IPS-NIHi7 (cell line): ENCODE measurements at regions not wholly inside any gene's neighbourhood (a gene's known extent, or its start where the extent isn't known, plus 50 kb on each side); places are given as distances from the start of the nearest gene placed in this dataset.

ENCODE experiments used
- DNase-seq: peaks from one replicate; pipeline ENCODE4 v3.0.0; 2012; ENCODE audit warnings: mixed read lengths; ENCODE audit errors: extremely low spot score

- no peak for DNase-seq
Measured at GRCh38 chr6:126747728-126748540, 370.5 kb upstream of the RSPO3 start.

GRCh38 chr6:126753606-126754005 is 364.9 kb upstream of the RSPO3 start:
- no peak for DNase-seq

- no peak for DNase-seq
Measured at GRCh38 chr6:126761854-126762253, 356.6 kb upstream of the RSPO3 start.

GRCh38 chr6:126764104-126764503 is 354.4 kb upstream of the RSPO3 start:
- no peak for DNase-seq

- DNase-seq = no peak
Measured at GRCh38 chr6:126764671-126765070, 353.8 kb upstream of the RSPO3 start.

- no peak for DNase-seq
Measured at GRCh38 chr6:126766820-126767219, 351.7 kb upstream of the RSPO3 start.

GRCh38 chr6:126767711-126768110 is 350.8 kb upstream of the RSPO3 start:
- no peak for DNase-seq

- no peak for DNase-seq
Measured at GRCh38 chr6:126770176-126770575, 348.3 kb upstream of the RSPO3 start.

GRCh38 chr6:126773112-126773805 is 345.2 kb upstream of the RSPO3 start:
- peak; percentile 14 for DNase-seq

- DNase-seq = no peak
Measured at GRCh38 chr6:126779331-126779730, 339.1 kb upstream of the RSPO3 start.

GRCh38 chr6:126781582-126781981 is 336.9 kb upstream of the RSPO3 start:
- DNase-seq = no peak

GRCh38 chr6:126784161-126784790 is 334.2 kb upstream of the RSPO3 start:
- no peak for DNase-seq

GRCh38 chr6:126786262-126786661 is 332.2 kb upstream of the RSPO3 start:
- DNase-seq = no peak

GRCh38 chr6:126787635-126788034 is 330.8 kb upstream of the RSPO3 start:
- no peak for DNase-seq

GRCh38 chr6:126788861-126789365 is 329.6 kb upstream of the RSPO3 start:
- DNase-seq = no peak

- no peak for DNase-seq
Measured at GRCh38 chr6:126792340-126793085, 326.0 kb upstream of the RSPO3 start.

GRCh38 chr6:126795161-126795560 is 323.3 kb upstream of the RSPO3 start:
- DNase-seq = no peak

GRCh38 chr6:126797981-126798380 is 320.5 kb upstream of the RSPO3 start:
- no peak for DNase-seq

GRCh38 chr6:126803769-126804168 is 314.7 kb upstream of the RSPO3 start:
- DNase-seq = no peak

- DNase-seq = peak; percentile 54
Measured at GRCh38 chr6:126804332-126805064, 314.0 kb upstream of the RSPO3 start.

- no peak for DNase-seq
Measured at GRCh38 chr6:126805861-126806260, 312.6 kb upstream of the RSPO3 start.
